ENCODE measurements at regions not wholly inside any gene's neighbourhood (a gene's known extent, or its start where the extent isn't known, plus 50 kb on each side); places are given as distances from the start of the nearest gene placed in this dataset.

GRCh38 chr11:104366321-104366734, 202.4 kb upstream of the PDGFD start:
- Histone ChIP-seq H3K4me3 (ENCODE audit: insufficient read depth, low read depth, low read length) (no peak overlapping the region), H4K20me1 (ENCODE audit: insufficient read depth, low read length) (no peaks in the 10 kb centered on the region), H3K27me3 (ENCODE audit: control insufficient read depth, insufficient read depth, low read length) (no peaks in the 10 kb centered on the region), H3K27ac (ENCODE audit: insufficient read depth, low read length) (no peak overlapping the region), H3K4me2 (ENCODE audit: low read depth, low read length) (no peak overlapping the region), H4K8ac (ENCODE audit: low read depth in 2 of 2, low read length in 2 of 2) (no peak overlapping the region), H3K9ac (ENCODE audit: low read depth, low read length) (no peak overlapping the region), H3K9me3 (ENCODE audit: control insufficient read depth, insufficient read depth, low read length) (peaks cover 3% of the 10 kb centered on the region; the same call in 1 of the 2 replicates), H2BK5ac (ENCODE audit: low read depth, low read length, poor library complexity, severe bottlenecking) (no peak overlapping the region), H2AK9ac (replicated peaks; ENCODE audit: low read depth, low read length, poor library complexity) (no peak overlapping the region), H2BK20ac (ENCODE audit: low read depth, low read length) (no peak overlapping the region), H3K56ac (ENCODE audit: extremely low read depth, insufficient read depth, low read length) (no peak overlapping the region), H3K14ac (replicated peaks; ENCODE audit: low read depth, low read length) (no peak overlapping the region), H3K36me3 (ENCODE audit: control insufficient read depth, insufficient read depth, low read length) (no peaks in the 10 kb centered on the region), H4K91ac (ENCODE audit: insufficient read depth, low read depth, low read length) (no peak overlapping the region), H2AK5ac (ENCODE audit: low read depth, low read length) (no peak overlapping the region), H2BK120ac (ENCODE audit: low read depth, low read length) (no peak overlapping the region), H3K4me1 (ENCODE audit: control insufficient read depth, insufficient read depth, low read length) (no peaks in the 10 kb centered on the region), H4K5ac (ENCODE audit: low read depth, low read length) (no peak overlapping the region), H3K9me1 (ENCODE audit: insufficient read depth, low read length) (no peaks in the 10 kb centered on the region), H3K18ac (ENCODE audit: low read depth, low read length) (no peak overlapping the region), H3K23ac (ENCODE audit: low read depth, low read length) (no peak overlapping the region), H3K4ac (ENCODE audit: low read depth, low read length) (no peak overlapping the region), H2AFZ (replicated peaks; ENCODE audit: low read length, poor library complexity) (no peak overlapping the region), H3K79me1 (ENCODE audit: low read depth in 1 of 2, low read length in 2 of 2) (no peaks in the 10 kb centered on the region), H2BK15ac (ENCODE audit: low read depth, low read length) (no peak overlapping the region)
- CTCF ChIA-PET, result interaction anchor here (0.6 kb wide), 1 partner anchor 604 kb away, joined by 3 read pairs; no protein-coding TSS in a partner anchor
- TF ChIP-seq CEBPB (IDR thresholded peaks at IDR 0.05; ENCODE audit: low read depth, low read length), result no peak
- TF ChIP-seq, protein P1, sequence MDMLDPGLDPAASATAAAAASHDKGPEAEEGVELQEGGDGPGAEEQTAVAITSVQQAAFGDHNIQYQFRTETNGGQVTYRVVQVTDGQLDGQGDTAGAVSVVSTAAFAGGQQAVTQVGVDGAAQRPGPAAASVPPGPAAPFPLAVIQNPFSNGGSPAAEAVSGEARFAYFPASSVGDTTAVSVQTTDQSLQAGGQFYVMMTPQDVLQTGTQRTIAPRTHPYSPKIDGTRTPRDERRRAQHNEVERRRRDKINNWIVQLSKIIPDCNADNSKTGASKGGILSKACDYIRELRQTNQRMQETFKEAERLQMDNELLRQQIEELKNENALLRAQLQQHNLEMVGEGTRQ (IDR thresholded peaks at IDR 0.05; ENCODE audit: low read depth, low read length), result no peak
- TF ChIP-seq BHLHE40 (IDR thresholded peaks at IDR 0.05; ENCODE audit: low read depth, low read length), result no peak
- TF ChIP-seq ELK1 (IDR thresholded peaks at IDR 0.05; ENCODE audit: borderline replicate concordance, low read depth, low read length), result no peak
- TF ChIP-seq FOS (IDR thresholded peaks at IDR 0.05; ENCODE audit: low read depth, low read length), result no peak
- TF ChIP-seq NFE2L2 (IDR thresholded peaks at IDR 0.05; ENCODE audit: low read depth, low read length), result no peak
- TF ChIP-seq CHD1 (IDR thresholded peaks at IDR 0.05; ENCODE audit: low read depth, low read length), result no peak
- TF ChIP-seq MAFK (IDR thresholded peaks at IDR 0.05; ENCODE audit: low read depth, low read length), result no peak
- TF ChIP-seq RAD21 (IDR thresholded peaks at IDR 0.05; ENCODE audit: low read length), result no peak
- no peak for TF ChIP-seq POLR2A (IDR thresholded peaks at IDR 0.05; ENCODE audit: low read depth, low read length)
- TF ChIP-seq RFX5 (IDR thresholded peaks at IDR 0.05; ENCODE audit: low read depth, low read length), result no peak
- TF ChIP-seq MAZ (IDR thresholded peaks at IDR 0.05; ENCODE audit: borderline replicate concordance, low read depth, low read length), result no peak
- no peak for TF ChIP-seq MXI1 (IDR thresholded peaks at IDR 0.05; ENCODE audit: borderline replicate concordance, low read depth, low read length)
- TF ChIP-seq, protein P2, sequence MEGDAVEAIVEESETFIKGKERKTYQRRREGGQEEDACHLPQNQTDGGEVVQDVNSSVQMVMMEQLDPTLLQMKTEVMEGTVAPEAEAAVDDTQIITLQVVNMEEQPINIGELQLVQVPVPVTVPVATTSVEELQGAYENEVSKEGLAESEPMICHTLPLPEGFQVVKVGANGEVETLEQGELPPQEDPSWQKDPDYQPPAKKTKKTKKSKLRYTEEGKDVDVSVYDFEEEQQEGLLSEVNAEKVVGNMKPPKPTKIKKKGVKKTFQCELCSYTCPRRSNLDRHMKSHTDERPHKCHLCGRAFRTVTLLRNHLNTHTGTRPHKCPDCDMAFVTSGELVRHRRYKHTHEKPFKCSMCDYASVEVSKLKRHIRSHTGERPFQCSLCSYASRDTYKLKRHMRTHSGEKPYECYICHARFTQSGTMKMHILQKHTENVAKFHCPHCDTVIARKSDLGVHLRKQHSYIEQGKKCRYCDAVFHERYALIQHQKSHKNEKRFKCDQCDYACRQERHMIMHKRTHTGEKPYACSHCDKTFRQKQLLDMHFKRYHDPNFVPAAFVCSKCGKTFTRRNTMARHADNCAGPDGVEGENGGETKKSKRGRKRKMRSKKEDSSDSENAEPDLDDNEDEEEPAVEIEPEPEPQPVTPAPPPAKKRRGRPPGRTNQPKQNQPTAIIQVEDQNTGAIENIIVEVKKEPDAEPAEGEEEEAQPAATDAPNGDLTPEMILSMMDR (conservative IDR thresholded peaks at IDR 0.05; ENCODE audit: low read depth, low read length), result no peak
- TF ChIP-seq RCOR1 (IDR thresholded peaks at IDR 0.05; ENCODE audit: insufficient replicate concordance, low read length), result no peak
- TF ChIP-seq SMC3 (IDR thresholded peaks at IDR 0.05; ENCODE audit: low read depth, low read length), result no peak
- 83% methylated on average over 8 of the region's 33 CpGs; no CpG with 5 or more reads in 1 of the 2 experiments for WGBS, 2 experiments (ENCODE audit: extremely low coverage in 2 of 2, insufficient read length in 1 of 2)
- POLR2A ChIA-PET (ENCODE audit: unreplicated experiment), result interaction anchor here (0.6 kb wide), 1 partner anchor 294 kb away, joined by 3 read pairs; no protein-coding TSS in a partner anchor
- ATAC-seq (ENCODE audit: low read depth) (no peak), DNase-seq (no peak)
- in situ Hi-C loops (cut with MboI; ENCODE audit: low sequenced_read_pairs), result no loop called here
- intact Hi-C loops (cut with micrococcal nuclease), result no loop called here
- dilution Hi-C loops (cut with HindIII; ENCODE audit: low sequenced_read_pairs, unreplicated experiment), result no loop called here
- no TSS peak for BruUV-seq (replicated peaks)

Measured in IMR-90 (cell line).